Right lobe of liver (tissue), 4 donors: ENCODE measurements at regions not wholly inside any gene's neighbourhood (a gene's known extent, or its start where the extent isn't known, plus 50 kb on each side); places are given as distances from the start of the nearest gene placed in this dataset.

Experiments used
- CTCF ChIP-seq, 4 donors: fragments of 200-600 bp in 3 of 4; fragments of 450-650 bp in 1 of 4; IDR thresholded peaks; one replicate each; pipeline versions ENCODE4 v1.5.1 to v1.8.0; 2016 to 2022; ENCODE audit warnings: antibody characterized with exemption in 4 of 4, mild to moderate bottlenecking in 2 of 4
- POLR2A ChIP-seq: fragments of 450-650 bp; IDR thresholded peaks from one replicate; pipeline ENCODE4 v1.6.1; 2017; ENCODE audit warnings: antibody characterized with exemption, mild to moderate bottlenecking
- donor health status: DM: no; HTN: no; CAD: no.
- donor health status: DM: no; HTN: no; CAD: no.
- donor health status: DM: no; HTN: yes; CAD: no.

- TF ChIP-seq CTCF (IDR thresholded peaks at IDR 0.05), result no peak
- no peak for TF ChIP-seq POLR2A
Observed at GRCh38 chr3:87045473-87045872, 54.5 kb upstream of the VGLL3 start.
